ENCODE measurements at regions not wholly inside any gene's neighbourhood (a gene's known extent, or its start where the extent isn't known, plus 50 kb on each side); places are given as distances from the start of the nearest gene placed in this dataset.
"Not testable (repeated sequence)": the region's sequence is repeated elsewhere in the genome, so short reads cannot be mapped to it uniquely, and the experiment has no call there.

DNA sequence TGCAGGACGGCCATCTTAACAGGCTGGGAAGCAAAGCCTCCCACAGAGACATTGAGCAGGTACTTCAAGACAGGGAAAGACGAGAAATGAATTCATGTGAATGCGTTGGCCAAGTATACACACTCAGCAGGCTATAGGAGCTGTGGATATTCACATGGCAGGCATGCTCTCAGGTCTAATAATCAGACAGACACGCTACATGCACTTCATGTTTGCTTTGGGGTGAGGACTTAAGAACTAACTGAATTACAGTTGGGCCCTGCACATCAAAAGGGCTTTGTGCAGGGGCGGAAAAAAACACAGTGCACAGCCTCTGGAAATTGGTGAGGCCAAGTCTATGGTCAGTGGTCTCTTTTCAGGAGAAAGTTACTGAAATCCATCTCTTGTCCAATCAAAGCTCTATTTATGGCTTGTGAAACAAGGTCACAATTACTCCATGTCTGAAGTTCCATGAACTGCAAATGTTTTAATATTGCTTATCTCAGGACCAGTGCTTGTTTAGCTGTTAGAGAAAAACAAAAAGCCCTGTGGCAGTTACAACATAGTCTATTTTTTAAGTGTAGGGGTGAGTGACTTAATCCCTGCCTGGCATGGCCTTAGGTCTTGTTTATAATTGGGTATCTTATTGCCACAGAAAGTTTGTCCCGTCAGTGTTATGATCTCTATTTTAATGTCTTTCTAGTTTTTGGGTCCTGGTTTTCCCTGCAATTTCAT, 100.6 kb upstream of the GOLGA6L6 start:
- ATAC-seq (peak in 2 of 4 donors; percentile 42 to 87), DNase-seq (no peak)
- H3K36me3 ChIP-seq, result no peaks in the 10 kb centered on the region
- intact Hi-C loops (cut with DNase I), result no loop called here
- H3K4me1 ChIP-seq, result no peaks in the 10 kb centered on the region
- H3K9me3 ChIP-seq, result no peaks in the 10 kb centered on the region
- no peak overlapping the region for H3K27ac ChIP-seq
- H3K27me3 ChIP-seq, result peaks cover 0 to 10% of the 10 kb centered on the region in 2 donors
- WGBS (ENCODE audit: insufficient coverage, low coverage, low lambda C conversion rate, missing lambda C conversion rate), result 39% methylated on average over 6 of the region's 6 CpGs
- TF ChIP-seq POLR2A (IDR thresholded peaks at IDR 0.05), result no peak
- TF ChIP-seq, protein P1, sequence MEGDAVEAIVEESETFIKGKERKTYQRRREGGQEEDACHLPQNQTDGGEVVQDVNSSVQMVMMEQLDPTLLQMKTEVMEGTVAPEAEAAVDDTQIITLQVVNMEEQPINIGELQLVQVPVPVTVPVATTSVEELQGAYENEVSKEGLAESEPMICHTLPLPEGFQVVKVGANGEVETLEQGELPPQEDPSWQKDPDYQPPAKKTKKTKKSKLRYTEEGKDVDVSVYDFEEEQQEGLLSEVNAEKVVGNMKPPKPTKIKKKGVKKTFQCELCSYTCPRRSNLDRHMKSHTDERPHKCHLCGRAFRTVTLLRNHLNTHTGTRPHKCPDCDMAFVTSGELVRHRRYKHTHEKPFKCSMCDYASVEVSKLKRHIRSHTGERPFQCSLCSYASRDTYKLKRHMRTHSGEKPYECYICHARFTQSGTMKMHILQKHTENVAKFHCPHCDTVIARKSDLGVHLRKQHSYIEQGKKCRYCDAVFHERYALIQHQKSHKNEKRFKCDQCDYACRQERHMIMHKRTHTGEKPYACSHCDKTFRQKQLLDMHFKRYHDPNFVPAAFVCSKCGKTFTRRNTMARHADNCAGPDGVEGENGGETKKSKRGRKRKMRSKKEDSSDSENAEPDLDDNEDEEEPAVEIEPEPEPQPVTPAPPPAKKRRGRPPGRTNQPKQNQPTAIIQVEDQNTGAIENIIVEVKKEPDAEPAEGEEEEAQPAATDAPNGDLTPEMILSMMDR (IDR thresholded peaks at IDR 0.05), result no peak
- no peak overlapping the region for H3K4me3 ChIP-seq

GRCh38 chr15:20640427-20640826, 98.8 kb upstream of the GOLGA6L6 start:
- intact Hi-C loops (cut with DNase I); DNase-seq; H3K36me3 ChIP-seq; H3K4me3 ChIP-seq; H3K27ac ChIP-seq; H3K9me3 ChIP-seq; H3K27me3 ChIP-seq; H3K4me1 ChIP-seq: not testable (repeated sequence)
- 3% methylated on average over 2 of the region's 5 CpGs for WGBS (ENCODE audit: insufficient coverage, low coverage, low lambda C conversion rate, missing lambda C conversion rate)
- peak in 3 of 4 donors; percentile 31 to 54 (median 38) for ATAC-seq

GRCh38 chr15:20639224-20639623, 97.6 kb upstream of the GOLGA6L6 start:
- H3K27ac ChIP-seq; H3K27me3 ChIP-seq; DNase-seq; H3K9me3 ChIP-seq; H3K4me1 ChIP-seq; H3K4me3 ChIP-seq; intact Hi-C loops (cut with DNase I); H3K36me3 ChIP-seq; ATAC-seq: not testable (repeated sequence)
- no CpG with 5 or more reads among the region's 5 CpGs for WGBS (ENCODE audit: insufficient coverage, low coverage, low lambda C conversion rate, missing lambda C conversion rate)

DNA sequence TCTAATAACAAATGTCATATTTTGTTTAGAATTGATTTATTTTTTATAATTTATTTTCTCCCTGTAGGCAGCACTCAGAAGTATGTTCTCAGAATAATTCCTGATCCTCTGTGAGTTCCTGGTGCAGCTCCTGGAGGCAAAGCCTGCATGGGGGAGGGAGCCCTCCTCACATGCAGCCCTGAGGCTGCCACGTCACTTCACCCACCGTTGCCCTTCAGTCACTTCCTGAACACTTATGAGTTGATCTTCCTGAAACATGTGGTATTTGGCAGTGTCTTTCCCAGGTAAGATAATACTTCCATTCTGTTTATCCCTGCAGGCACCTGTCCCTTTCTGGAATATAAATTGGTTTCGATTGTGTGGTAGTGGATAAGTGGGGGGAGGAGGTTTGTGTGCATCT, 95.9 kb upstream of the GOLGA6L6 start:
- not testable (repeated sequence) for ATAC-seq
- WGBS (ENCODE audit: insufficient coverage, low coverage, low lambda C conversion rate, missing lambda C conversion rate), result 31% methylated on average over 2 of the region's 3 CpGs

GRCh38 chr15:20629526-20629925, 87.9 kb upstream of the GOLGA6L6 start:
- H3K27me3 ChIP-seq; H3K9me3 ChIP-seq; H3K36me3 ChIP-seq; DNase-seq; ATAC-seq; H3K4me3 ChIP-seq; H3K27ac ChIP-seq; intact Hi-C loops (cut with DNase I); H3K4me1 ChIP-seq: not testable (repeated sequence)
- WGBS (ENCODE audit: insufficient coverage, low coverage, low lambda C conversion rate, missing lambda C conversion rate), result 60% methylated on average over 1 of the region's 5 CpGs

More for the DNA sequence above, 95.9 kb upstream of the GOLGA6L6 start:
- H3K9me3 ChIP-seq; H3K27ac ChIP-seq; H3K36me3 ChIP-seq; intact Hi-C loops (cut with DNase I); DNase-seq; H3K4me3 ChIP-seq; H3K27me3 ChIP-seq; H3K4me1 ChIP-seq: not testable (repeated sequence)

- H3K4me1 ChIP-seq; H3K9me3 ChIP-seq; H3K4me3 ChIP-seq; H3K27me3 ChIP-seq; intact Hi-C loops (cut with DNase I); H3K36me3 ChIP-seq; DNase-seq; H3K27ac ChIP-seq: not testable (repeated sequence)
- no CpG with 5 or more reads among the region's 30 CpGs for WGBS (ENCODE audit: insufficient coverage, low coverage, low lambda C conversion rate, missing lambda C conversion rate)
- ATAC-seq, result peak in 1 of 4 donors; percentile 33
Measured at GRCh38 chr15:20628538-20628937, 86.9 kb upstream of the GOLGA6L6 start.

GRCh38 chr15:20625469-20625868, 83.9 kb upstream of the GOLGA6L6 start:
- H3K4me1 ChIP-seq; H3K36me3 ChIP-seq; H3K4me3 ChIP-seq; H3K9me3 ChIP-seq; H3K27me3 ChIP-seq; DNase-seq; ATAC-seq; H3K27ac ChIP-seq; intact Hi-C loops (cut with DNase I): not testable (repeated sequence)
- WGBS (ENCODE audit: insufficient coverage, low coverage, low lambda C conversion rate, missing lambda C conversion rate), result no CpG with 5 or more reads among the region's 7 CpGs

Measured in right lobe of liver (tissue), 6 donors.